ENCODE measurements at regions not wholly inside any gene's neighbourhood (a gene's known extent, or its start where the extent isn't known, plus 50 kb on each side); places are given as distances from the start of the nearest gene placed in this dataset.

- no peak for DNase-seq
- intact Hi-C loops (cut with DNase I), result no loop called here
- WGBS, 3 donors, result 96 to 98% (median 97%) methylated on average over 5 of the region's 5 CpGs
- Histone ChIP-seq H3K4me1 (ENCODE audit: insufficient read depth) (peaks cover 6% of the 10 kb centered on the region), H3K27me3 (no peaks in the 10 kb centered on the region), H3K27ac (no peak overlapping the region), H3K9me3 (no peaks in the 10 kb centered on the region), H3K4me3 (no peak overlapping the region), H3K36me3 (no peaks in the 10 kb centered on the region)
- TF ChIP-seq POLR2A (IDR thresholded peaks at IDR 0.05) (no peak), CTCF (IDR thresholded peaks at IDR 0.05) (no peak), EP300 (IDR thresholded peaks at IDR 0.05) (no peak)
These were observed 56.2 kb downstream of the ARHGAP35 start for GRCh38 chr19:46917002-46917401.

GRCh38 chr19:46919324-46919723 is 58.5 kb downstream of the ARHGAP35 start:
- Histone ChIP-seq H3K27me3 (no peaks in the 10 kb centered on the region), H3K4me1 (ENCODE audit: insufficient read depth) (peaks cover 2% of the 10 kb centered on the region), H3K9me3 (no peaks in the 10 kb centered on the region), H3K4me3 (no peak overlapping the region), H3K27ac (no peak overlapping the region), H3K36me3 (no peaks in the 10 kb centered on the region)
- intact Hi-C loops (cut with DNase I), result no loop called here
- TF ChIP-seq POLR2A (IDR thresholded peaks at IDR 0.05) (no peak), CTCF (IDR thresholded peaks at IDR 0.05) (no peak), EP300 (IDR thresholded peaks at IDR 0.05) (no peak)
- DNase-seq, result no peak
- WGBS, 3 donors, result 90 to 91% (median 91%) methylated on average over 8 of the region's 8 CpGs

- TF ChIP-seq CTCF (IDR thresholded peaks at IDR 0.05) (no peak), EP300 (IDR thresholded peaks at IDR 0.05) (no peak), POLR2A (IDR thresholded peaks at IDR 0.05) (no peak)
- Histone ChIP-seq H3K27ac (no peak overlapping the region), H3K9me3 (no peaks in the 10 kb centered on the region), H3K36me3 (no peaks in the 10 kb centered on the region), H3K4me3 (no peak overlapping the region), H3K4me1 (ENCODE audit: insufficient read depth) (peaks cover under 1% of the 10 kb centered on the region), H3K27me3 (no peaks in the 10 kb centered on the region)
- 90 to 91% (median 91%) methylated on average over 14 of the region's 14 CpGs for WGBS, 3 donors
- no peak for DNase-seq
- intact Hi-C loops (cut with DNase I), result loop anchor here in 1 of 4 donors (10.0 kb wide), 1 partner anchor 46 kb away; no protein-coding TSS in a partner anchor
These were observed 59.6 kb downstream of the ARHGAP35 start for GRCh38 chr19:46920362-46920761.

- no peaks in the 10 kb centered on the region for H3K9me3 ChIP-seq
- no peaks in the 10 kb centered on the region for H3K36me3 ChIP-seq
- no peak overlapping the region for H3K27ac ChIP-seq
- peaks cover 2% of the 10 kb centered on the region for H3K4me1 ChIP-seq (ENCODE audit: insufficient read depth)
- H3K27me3 ChIP-seq, result no peaks in the 10 kb centered on the region
- WGBS, 3 donors, result 95 to 96% (median 95%) methylated on average over 7 of the region's 7 CpGs
- intact Hi-C loops (cut with DNase I), result loop anchor here in 1 of 4 donors (10.0 kb wide), 1 partner anchor 46 kb away; no protein-coding TSS in a partner anchor
- no peak overlapping the region for H3K4me3 ChIP-seq
- no peak for DNase-seq
- no peak for TF ChIP-seq EP300 (IDR thresholded peaks at IDR 0.05)
- no peak for TF ChIP-seq POLR2A (IDR thresholded peaks at IDR 0.05)
- no peak for TF ChIP-seq CTCF (IDR thresholded peaks at IDR 0.05)
These were observed 60.3 kb downstream of the ARHGAP35 start for GRCh38 chr19:46921071-46921470.
